HepG2 (cell line): ENCODE measurements at regions not wholly inside any gene's neighbourhood (a gene's known extent, or its start where the extent isn't known, plus 50 kb on each side); places are given as distances from the start of the nearest gene placed in this dataset.

Source experiments
- CHD4 ChIP-seq: fragments of 200-600 bp; sonication (generic); IDR thresholded peaks from 2 replicates; pipeline ENCODE4 v1.7.0; 2017; ENCODE audit warnings: mild to moderate bottlenecking, low read length, borderline replicate concordance
- ZNF143 ChIP-seq: sonication (generic); formaldehyde crosslinking; IDR thresholded peaks from 2 replicates; pipeline ENCODE4 v1.4.0; 2020; ENCODE audit warnings: missing genetic modification reagents
- ZNF430 ChIP-seq: sonication (generic); formaldehyde crosslinking; IDR thresholded peaks from 2 replicates; pipeline ENCODE4 v1.9.0; 2021; ENCODE audit warnings: mild to moderate bottlenecking, missing genetic modification reagents
- TF ChIP-seq, protein P1 (sequence below): sonication (generic); formaldehyde crosslinking; IDR thresholded peaks from 2 replicates; pipeline ENCODE4 v1.5.1; 2020; ENCODE audit warnings: mild to moderate bottlenecking, moderate library complexity, missing genetic modification reagents
- TF ChIP-seq, protein P2 (sequence below): sonication (generic); formaldehyde crosslinking; IDR thresholded peaks from 2 replicates; pipeline ENCODE4 v1.4.0; 2020; ENCODE audit warnings: mild to moderate bottlenecking, missing genetic modification reagents
- TF ChIP-seq, protein P3 (sequence below): sonication (generic); formaldehyde crosslinking; IDR thresholded peaks from 2 replicates; pipeline ENCODE4 v1.4.0; 2020; ENCODE audit warnings: missing genetic modification reagents, borderline replicate concordance
- TF ChIP-seq, protein P4 (sequence below): sonication (generic); formaldehyde crosslinking; IDR thresholded peaks from 2 replicates; pipeline ENCODE4 v1.4.0; 2020; ENCODE audit warnings: mild to moderate bottlenecking, missing genetic modification reagents
- TF ChIP-seq, protein P5 (sequence below): sonication (generic); formaldehyde crosslinking; IDR thresholded peaks from 2 replicates; pipeline ENCODE4 v1.4.0; 2020; ENCODE audit warnings: missing genetic modification reagents

DNA sequence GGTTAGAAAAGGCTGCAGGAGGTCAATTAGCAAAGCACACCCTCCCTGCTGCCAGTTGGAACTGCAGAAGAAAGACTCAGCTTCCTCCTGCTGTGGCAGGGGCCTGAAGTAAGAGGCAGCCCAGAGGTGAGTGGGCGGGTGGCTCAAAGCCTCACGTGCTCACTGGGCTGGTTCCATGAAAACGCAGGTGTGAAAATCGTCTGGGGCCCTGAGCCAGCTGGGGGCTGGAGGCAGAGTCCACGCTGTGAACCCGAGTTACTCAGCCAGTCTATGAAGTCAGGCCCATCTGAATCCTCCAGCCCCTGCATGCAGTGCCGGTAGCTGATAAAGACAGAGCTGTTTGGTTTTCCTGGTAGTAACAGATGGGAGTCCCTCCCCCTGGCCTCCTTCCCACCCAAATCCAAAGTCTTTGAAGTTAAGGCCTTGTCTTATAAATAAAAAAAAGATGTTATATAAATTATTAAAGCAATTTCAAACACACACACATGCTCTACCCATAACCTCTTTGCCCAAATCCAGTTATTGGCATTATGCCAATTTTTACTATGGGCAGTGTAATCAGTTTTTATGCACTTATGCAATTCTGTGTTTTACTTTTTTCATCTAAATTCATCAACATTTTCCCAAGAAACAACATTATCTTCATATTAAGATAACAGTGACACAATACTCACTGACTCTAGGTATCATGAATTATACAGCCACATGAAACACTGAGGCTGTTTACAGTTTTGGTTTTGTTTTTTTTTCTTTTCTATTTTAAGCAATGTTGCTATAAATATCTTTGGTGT, 57.9 kb upstream of the PNMA1 start (continued):
- TF ChIP-seq, protein P1, sequence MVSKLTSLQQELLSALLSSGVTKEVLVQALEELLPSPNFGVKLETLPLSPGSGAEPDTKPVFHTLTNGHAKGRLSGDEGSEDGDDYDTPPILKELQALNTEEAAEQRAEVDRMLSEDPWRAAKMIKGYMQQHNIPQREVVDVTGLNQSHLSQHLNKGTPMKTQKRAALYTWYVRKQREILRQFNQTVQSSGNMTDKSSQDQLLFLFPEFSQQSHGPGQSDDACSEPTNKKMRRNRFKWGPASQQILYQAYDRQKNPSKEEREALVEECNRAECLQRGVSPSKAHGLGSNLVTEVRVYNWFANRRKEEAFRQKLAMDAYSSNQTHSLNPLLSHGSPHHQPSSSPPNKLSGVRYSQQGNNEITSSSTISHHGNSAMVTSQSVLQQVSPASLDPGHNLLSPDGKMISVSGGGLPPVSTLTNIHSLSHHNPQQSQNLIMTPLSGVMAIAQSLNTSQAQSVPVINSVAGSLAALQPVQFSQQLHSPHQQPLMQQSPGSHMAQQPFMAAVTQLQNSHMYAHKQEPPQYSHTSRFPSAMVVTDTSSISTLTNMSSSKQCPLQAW (CRISPR knock-in tag), result 0 out of 2 replicates have a peak, but pooled peaks have one; percentile 39
- TF ChIP-seq, protein P2, sequence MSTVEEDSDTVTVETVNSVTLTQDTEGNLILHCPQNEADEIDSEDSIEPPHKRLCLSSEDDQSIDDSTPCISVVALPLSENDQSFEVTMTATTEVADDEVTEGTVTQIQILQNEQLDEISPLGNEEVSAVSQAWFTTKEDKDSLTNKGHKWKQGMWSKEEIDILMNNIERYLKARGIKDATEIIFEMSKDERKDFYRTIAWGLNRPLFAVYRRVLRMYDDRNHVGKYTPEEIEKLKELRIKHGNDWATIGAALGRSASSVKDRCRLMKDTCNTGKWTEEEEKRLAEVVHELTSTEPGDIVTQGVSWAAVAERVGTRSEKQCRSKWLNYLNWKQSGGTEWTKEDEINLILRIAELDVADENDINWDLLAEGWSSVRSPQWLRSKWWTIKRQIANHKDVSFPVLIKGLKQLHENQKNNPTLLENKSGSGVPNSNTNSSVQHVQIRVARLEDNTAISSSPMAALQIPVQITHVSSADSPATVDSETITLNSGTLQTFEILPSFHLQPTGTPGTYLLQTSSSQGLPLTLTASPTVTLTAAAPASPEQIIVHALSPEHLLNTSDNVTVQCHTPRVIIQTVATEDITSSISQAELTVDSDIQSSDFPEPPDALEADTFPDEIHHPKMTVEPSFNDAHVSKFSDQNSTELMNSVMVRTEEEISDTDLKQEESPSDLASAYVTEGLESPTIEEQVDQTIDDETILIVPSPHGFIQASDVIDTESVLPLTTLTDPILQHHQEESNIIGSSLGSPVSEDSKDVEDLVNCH (CRISPR knock-in tag), result no peak
- TF ChIP-seq, protein P3, sequence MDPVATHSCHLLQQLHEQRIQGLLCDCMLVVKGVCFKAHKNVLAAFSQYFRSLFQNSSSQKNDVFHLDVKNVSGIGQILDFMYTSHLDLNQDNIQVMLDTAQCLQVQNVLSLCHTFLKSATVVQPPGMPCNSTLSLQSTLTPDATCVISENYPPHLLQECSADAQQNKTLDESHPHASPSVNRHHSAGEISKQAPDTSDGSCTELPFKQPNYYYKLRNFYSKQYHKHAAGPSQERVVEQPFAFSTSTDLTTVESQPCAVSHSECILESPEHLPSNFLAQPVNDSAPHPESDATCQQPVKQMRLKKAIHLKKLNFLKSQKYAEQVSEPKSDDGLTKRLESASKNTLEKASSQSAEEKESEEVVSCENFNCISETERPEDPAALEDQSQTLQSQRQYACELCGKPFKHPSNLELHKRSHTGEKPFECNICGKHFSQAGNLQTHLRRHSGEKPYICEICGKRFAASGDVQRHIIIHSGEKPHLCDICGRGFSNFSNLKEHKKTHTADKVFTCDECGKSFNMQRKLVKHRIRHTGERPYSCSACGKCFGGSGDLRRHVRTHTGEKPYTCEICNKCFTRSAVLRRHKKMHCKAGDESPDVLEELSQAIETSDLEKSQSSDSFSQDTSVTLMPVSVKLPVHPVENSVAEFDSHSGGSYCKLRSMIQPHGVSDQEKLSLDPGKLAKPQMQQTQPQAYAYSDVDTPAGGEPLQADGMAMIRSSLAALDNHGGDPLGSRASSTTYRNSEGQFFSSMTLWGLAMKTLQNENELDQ, result peak; percentile 94; the same call in 1 of the 2 replicates
- TF ChIP-seq, protein P4, sequence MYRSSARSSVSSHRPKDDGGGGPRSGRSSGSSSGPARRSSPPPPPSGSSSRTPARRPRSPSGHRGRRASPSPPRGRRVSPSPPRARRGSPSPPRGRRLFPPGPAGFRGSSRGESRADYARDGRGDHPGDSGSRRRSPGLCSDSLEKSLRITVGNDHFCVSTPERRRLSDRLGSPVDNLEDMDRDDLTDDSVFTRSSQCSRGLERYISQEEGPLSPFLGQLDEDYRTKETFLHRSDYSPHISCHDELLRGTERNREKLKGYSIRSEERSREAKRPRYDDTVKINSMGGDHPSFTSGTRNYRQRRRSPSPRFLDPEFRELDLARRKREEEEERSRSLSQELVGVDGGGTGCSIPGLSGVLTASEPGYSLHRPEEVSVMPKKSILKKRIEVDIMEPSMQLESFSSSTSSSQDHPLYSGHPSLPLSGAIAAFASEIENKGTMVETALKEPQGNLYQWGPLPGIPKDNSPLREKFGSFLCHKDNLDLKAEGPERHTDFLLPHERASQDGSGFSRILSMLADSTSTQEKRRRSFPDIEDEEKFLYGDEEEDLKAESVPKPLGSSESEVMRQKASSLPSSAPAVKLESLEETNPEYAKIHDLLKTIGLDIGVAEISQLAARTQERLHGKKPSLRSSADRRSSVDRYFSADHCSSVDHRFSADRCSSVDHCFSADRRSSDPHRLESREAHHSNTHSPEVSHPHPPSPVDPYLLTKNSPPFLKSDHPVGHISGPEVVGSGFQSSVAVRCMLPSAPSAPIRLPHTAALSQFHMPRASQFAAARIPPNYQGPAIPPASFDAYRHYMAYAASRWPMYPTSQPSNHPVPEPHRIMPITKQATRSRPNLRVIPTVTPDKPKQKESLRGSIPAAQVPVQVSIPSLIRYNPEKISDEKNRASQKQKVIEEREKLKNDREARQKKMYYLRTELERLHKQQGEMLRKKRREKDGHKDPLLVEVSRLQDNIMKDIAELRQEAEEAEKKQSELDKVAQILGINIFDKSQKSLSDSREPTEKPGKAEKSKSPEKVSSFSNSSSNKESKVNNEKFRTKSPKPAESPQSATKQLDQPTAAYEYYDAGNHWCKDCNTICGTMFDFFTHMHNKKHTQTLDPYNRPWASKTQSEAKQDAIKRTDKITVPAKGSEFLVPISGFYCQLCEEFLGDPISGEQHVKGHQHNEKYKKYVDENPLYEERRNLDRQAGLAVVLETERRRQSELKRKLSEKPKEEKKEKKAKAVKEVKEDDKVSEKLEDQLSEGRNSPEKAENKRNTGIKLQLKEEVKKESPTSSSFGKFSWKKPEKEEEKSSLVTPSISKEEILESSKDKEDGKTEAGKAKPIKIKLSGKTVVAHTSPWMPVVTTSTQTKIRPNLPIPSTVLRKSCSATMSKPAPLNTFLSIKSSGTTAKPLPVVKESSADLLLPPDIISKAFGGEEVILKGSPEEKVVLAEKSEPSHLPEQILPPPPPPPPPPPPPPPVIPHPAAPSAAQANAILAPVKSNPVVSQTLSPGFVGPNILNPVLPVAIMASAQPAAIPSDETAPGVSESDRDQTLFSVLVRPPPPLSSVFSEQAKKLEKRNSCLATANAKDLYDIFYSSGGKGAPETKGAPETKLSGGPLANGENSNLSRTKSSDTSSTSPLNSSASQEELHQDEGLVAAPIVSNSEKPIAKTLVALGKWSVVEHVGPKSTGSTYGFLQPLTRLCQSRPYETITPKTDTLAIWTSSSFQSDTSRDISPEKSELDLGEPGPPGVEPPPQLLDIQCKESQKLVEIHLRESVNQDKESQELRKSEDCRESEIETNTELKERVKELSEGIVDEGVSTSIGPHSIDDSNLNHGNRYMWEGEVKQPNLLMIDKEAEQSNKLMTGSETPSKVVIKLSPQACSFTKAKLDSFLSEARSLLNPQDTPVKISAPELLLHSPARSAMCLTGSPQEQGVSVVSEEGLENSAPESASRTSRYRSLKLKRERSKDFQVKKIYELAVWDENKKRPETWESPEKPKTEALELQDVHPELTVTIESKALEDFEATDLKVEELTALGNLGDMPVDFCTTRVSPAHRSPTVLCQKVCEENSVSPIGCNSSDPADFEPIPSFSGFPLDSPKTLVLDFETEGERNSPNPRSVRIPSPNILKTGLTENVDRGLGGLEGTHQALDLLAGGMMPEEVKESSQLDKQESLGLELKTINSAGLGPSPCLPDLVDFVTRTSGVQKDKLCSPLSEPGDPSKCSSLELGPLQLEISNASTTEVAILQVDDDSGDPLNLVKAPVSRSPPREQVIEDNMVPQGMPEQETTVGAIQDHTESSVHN (CRISPR knock-in tag), result no peak
- TF ChIP-seq CHD4 (no peak), ZNF143 (CRISPR knock-in tag) (peak; percentile 55; the same call in 1 of the 2 replicates), ZNF430 (CRISPR knock-in tag) (peak; percentile 95; the same call in 1 of the 2 replicates)
- TF ChIP-seq, protein P5, sequence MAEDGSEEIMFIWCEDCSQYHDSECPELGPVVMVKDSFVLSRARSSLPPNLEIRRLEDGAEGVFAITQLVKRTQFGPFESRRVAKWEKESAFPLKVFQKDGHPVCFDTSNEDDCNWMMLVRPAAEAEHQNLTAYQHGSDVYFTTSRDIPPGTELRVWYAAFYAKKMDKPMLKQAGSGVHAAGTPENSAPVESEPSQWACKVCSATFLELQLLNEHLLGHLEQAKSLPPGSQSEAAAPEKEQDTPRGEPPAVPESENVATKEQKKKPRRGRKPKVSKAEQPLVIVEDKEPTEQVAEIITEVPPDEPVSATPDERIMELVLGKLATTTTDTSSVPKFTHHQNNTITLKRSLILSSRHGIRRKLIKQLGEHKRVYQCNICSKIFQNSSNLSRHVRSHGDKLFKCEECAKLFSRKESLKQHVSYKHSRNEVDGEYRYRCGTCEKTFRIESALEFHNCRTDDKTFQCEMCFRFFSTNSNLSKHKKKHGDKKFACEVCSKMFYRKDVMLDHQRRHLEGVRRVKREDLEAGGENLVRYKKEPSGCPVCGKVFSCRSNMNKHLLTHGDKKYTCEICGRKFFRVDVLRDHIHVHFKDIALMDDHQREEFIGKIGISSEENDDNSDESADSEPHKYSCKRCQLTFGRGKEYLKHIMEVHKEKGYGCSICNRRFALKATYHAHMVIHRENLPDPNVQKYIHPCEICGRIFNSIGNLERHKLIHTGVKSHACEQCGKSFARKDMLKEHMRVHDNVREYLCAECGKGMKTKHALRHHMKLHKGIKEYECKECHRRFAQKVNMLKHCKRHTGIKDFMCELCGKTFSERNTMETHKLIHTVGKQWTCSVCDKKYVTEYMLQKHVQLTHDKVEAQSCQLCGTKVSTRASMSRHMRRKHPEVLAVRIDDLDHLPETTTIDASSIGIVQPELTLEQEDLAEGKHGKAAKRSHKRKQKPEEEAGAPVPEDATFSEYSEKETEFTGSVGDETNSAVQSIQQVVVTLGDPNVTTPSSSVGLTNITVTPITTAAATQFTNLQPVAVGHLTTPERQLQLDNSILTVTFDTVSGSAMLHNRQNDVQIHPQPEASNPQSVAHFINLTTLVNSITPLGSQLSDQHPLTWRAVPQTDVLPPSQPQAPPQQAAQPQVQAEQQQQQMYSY, result no peak
